ENCODE measurements at regions not wholly inside any gene's neighbourhood (a gene's known extent, or its start where the extent isn't known, plus 50 kb on each side); places are given as distances from the start of the nearest gene placed in this dataset.

- Histone ChIP-seq H3K9me1 (ENCODE audit: control insufficient read depth, insufficient read depth, low read length) (no peaks in the 10 kb centered on the region), H3K9me3 (replicated peaks; ENCODE audit: control insufficient read depth, insufficient read depth, low read depth, low read length) (no peaks in the 10 kb centered on the region), H3K9ac (ENCODE audit: insufficient read depth in 1 of 2, low read depth in 2 of 2, low read length in 2 of 2) (no peak overlapping the region), H3K4me2 (ENCODE audit: insufficient read depth, low read length) (no peak overlapping the region), H3K36me3 (ENCODE audit: control insufficient read depth, insufficient read depth, low read length) (no peaks in the 10 kb centered on the region), H3K79me2 (ENCODE audit: control insufficient read depth, insufficient read depth, low read length) (no peaks in the 10 kb centered on the region), H3K4me3 (no peak overlapping the region), H4K20me1 (replicated peaks; ENCODE audit: control insufficient read depth, insufficient read depth, low read length) (no peaks in the 10 kb centered on the region), H3K27ac (ENCODE audit: extremely low read depth, low read depth, low read length) (no peak overlapping the region), H2AFZ (ENCODE audit: low read depth, low read length) (no peak overlapping the region), H3K4me1 (replicated peaks in 1 of 2; ENCODE audit: control insufficient read depth in 2 of 2, insufficient read depth in 2 of 2, low read length in 2 of 2) (no peaks in the 10 kb centered on the region), H3K27me3 (ENCODE audit: control insufficient read depth in 2 of 2, insufficient read depth in 2 of 2, low read length in 2 of 2) (no peaks in the 10 kb centered on the region; a peak in 2 of 5 replicates)
- ChIA-PET CTCF (ENCODE audit: low intra/inter-chr PET ratio) (interaction anchor here (0.7 kb wide), 1 partner anchor 47 kb away, joined by 3 read pairs; no protein-coding TSS in a partner anchor), POLR2A (interaction anchor here (1.2 kb wide), 1 partner anchor 8 kb away, joined by 4 read pairs; no protein-coding TSS in a partner anchor)
- no peak for TF ChIP-seq ZNF764 (CRISPR knock-in tag; IDR thresholded peaks at IDR 0.05; ENCODE audit: low read depth)
- TF ChIP-seq, protein P1, sequence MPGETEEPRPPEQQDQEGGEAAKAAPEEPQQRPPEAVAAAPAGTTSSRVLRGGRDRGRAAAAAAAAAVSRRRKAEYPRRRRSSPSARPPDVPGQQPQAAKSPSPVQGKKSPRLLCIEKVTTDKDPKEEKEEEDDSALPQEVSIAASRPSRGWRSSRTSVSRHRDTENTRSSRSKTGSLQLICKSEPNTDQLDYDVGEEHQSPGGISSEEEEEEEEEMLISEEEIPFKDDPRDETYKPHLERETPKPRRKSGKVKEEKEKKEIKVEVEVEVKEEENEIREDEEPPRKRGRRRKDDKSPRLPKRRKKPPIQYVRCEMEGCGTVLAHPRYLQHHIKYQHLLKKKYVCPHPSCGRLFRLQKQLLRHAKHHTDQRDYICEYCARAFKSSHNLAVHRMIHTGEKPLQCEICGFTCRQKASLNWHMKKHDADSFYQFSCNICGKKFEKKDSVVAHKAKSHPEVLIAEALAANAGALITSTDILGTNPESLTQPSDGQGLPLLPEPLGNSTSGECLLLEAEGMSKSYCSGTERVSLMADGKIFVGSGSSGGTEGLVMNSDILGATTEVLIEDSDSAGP (CRISPR knock-in tag; IDR thresholded peaks at IDR 0.05) = no peak
- DNase-seq (ENCODE audit: extremely low read depth in 1 of 4, low spot score in 3 of 4) = no peak
- 0% methylated on average over 4 of the region's 4 CpGs for WGBS (ENCODE audit: insufficient coverage, low coverage, missing lambda C conversion rate)
- in situ Hi-C loops (cut with MboI) (no loop called here), intact Hi-C loops (cut with micrococcal nuclease) (no loop called here)
- no peak for FAIRE-seq
- BruUV-seq (replicated peaks) = no TSS peak
- no peak for ATAC-seq
These were observed 115.0 kb upstream of the PAX6 start for GRCh38 chr11:31926106-31926505.

DNA sequence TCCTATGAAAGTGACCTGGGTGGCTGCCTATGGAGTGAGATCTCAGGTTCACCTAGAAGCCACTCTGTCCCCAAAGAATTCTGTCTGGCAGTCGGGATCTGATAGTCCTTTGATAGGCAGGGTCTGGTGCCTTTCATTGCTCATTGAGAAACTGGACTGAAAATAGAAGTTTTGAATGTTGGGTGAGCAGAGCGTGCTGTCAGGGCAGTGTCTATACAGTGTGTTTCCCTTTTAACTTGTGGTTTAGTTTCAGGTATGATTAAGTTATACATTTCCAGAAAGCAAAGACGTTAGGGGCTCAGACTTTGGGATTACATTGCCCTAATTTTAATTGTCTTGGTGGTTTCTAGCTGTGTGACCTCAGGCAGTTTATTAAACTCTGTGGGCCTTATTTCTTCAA, 111.3 kb upstream of the PAX6 start:
- Histone ChIP-seq H3K9me3 (replicated peaks; ENCODE audit: control insufficient read depth, insufficient read depth, low read depth, low read length) (no peaks in the 10 kb centered on the region), H3K27ac (ENCODE audit: extremely low read depth, low read depth, low read length) (no peak overlapping the region), H4K20me1 (replicated peaks; ENCODE audit: control insufficient read depth, insufficient read depth, low read length) (no peaks in the 10 kb centered on the region), H3K9ac (ENCODE audit: insufficient read depth in 1 of 2, low read depth in 2 of 2, low read length in 2 of 2) (no peak overlapping the region), H3K9me1 (ENCODE audit: control insufficient read depth, insufficient read depth, low read length) (no peaks in the 10 kb centered on the region), H3K27me3 (ENCODE audit: control insufficient read depth in 2 of 2, insufficient read depth in 2 of 2, low read length in 2 of 2) (no peaks in the 10 kb centered on the region; a peak in 2 of 5 replicates), H3K79me2 (ENCODE audit: control insufficient read depth, insufficient read depth, low read length) (no peaks in the 10 kb centered on the region), H2AFZ (ENCODE audit: low read depth, low read length) (no peak overlapping the region), H3K36me3 (ENCODE audit: control insufficient read depth, insufficient read depth, low read length) (no peaks in the 10 kb centered on the region), H3K4me2 (ENCODE audit: insufficient read depth, low read length) (no peak overlapping the region), H3K4me3 (no peak overlapping the region), H3K4me1 (replicated peaks in 1 of 2; ENCODE audit: control insufficient read depth in 2 of 2, insufficient read depth in 2 of 2, low read length in 2 of 2) (no peaks in the 10 kb centered on the region)
- CTCF ChIA-PET (ENCODE audit: low intra/inter-chr PET ratio) = no interaction called here
- 0% methylated on average over 3 of the region's 3 CpGs for WGBS (ENCODE audit: insufficient coverage, low coverage, missing lambda C conversion rate)
- ATAC-seq (no peak), FAIRE-seq (no peak), DNase-seq (ENCODE audit: extremely low read depth in 1 of 4, low spot score in 3 of 4) (no peak)
- in situ Hi-C loops (cut with MboI) (loop anchor here (5.0 kb wide), 1 partner anchor 45 kb away; no protein-coding TSS in a partner anchor), intact Hi-C loops (cut with micrococcal nuclease) (no loop called here)
- BruUV-seq (replicated peaks) = no TSS peak
- POLR2A ChIA-PET = no interaction called here
- no peak for TF ChIP-seq ZFP1 (CRISPR knock-in tag; IDR thresholded peaks at IDR 0.05)
- TF ChIP-seq, protein P2, sequence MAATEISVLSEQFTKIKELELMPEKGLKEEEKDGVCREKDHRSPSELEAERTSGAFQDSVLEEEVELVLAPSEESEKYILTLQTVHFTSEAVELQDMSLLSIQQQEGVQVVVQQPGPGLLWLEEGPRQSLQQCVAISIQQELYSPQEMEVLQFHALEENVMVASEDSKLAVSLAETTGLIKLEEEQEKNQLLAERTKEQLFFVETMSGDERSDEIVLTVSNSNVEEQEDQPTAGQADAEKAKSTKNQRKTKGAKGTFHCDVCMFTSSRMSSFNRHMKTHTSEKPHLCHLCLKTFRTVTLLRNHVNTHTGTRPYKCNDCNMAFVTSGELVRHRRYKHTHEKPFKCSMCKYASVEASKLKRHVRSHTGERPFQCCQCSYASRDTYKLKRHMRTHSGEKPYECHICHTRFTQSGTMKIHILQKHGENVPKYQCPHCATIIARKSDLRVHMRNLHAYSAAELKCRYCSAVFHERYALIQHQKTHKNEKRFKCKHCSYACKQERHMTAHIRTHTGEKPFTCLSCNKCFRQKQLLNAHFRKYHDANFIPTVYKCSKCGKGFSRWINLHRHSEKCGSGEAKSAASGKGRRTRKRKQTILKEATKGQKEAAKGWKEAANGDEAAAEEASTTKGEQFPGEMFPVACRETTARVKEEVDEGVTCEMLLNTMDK (IDR thresholded peaks at IDR 0.05; ENCODE audit: borderline replicate concordance, insufficient read depth, low read depth, low read length, poor library complexity, severe bottlenecking) = no peak
- no peak for TF ChIP-seq TOE1 (IDR thresholded peaks at IDR 0.05; ENCODE audit: borderline replicate concordance)
- TF ChIP-seq TOE1 (CRISPR knock-in tag; IDR thresholded peaks at IDR 0.05; ENCODE audit: borderline replicate concordance, low read depth) = no peak
- no peak for TF ChIP-seq ATF1 (CRISPR knock-in tag; IDR thresholded peaks at IDR 0.05)
- TF ChIP-seq ATF1 (tag; IDR thresholded peaks at IDR 0.05) = no peak
- TF ChIP-seq TBP (optimal IDR thresholded peaks at IDR 0.05; ENCODE audit: low read depth, low read length) = no peak
- no peak for TF ChIP-seq POLR2AphosphoS5 (IDR thresholded peaks at IDR 0.05; ENCODE audit: control insufficient read depth, insufficient read depth, low read depth, low read length)
- TF ChIP-seq, protein P3, sequence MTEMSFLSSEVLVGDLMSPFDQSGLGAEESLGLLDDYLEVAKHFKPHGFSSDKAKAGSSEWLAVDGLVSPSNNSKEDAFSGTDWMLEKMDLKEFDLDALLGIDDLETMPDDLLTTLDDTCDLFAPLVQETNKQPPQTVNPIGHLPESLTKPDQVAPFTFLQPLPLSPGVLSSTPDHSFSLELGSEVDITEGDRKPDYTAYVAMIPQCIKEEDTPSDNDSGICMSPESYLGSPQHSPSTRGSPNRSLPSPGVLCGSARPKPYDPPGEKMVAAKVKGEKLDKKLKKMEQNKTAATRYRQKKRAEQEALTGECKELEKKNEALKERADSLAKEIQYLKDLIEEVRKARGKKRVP (CRISPR knock-in tag; IDR thresholded peaks at IDR 0.05) = no peak
